Heart left ventricle (tissue), 16 donors: ENCODE measurements at regions not wholly inside any gene's neighbourhood (a gene's known extent, or its start where the extent isn't known, plus 50 kb on each side); places are given as distances from the start of the nearest gene placed in this dataset.

Experiments
- ATAC-seq, 4 donors: fragments of 200-7000 bp; cut with Tn5 transposase; one replicate each; pipeline ENCODE4 v1.9.1; 2020 to 2022; ENCODE audit warnings: moderate library complexity in 4 of 4, mild to moderate bottlenecking in 3 of 4, moderate number of reproducible peaks in 1 of 4
- DNase-seq, 5 donors: peaks; one replicate each; pipeline ENCODE4 v3.0.0-alpha.2; 2020
- H3K27ac ChIP-seq, 12 donors: fragments of 200-600 bp; sonication (generic) in 4 of 12; one replicate each; pipeline versions ENCODE4 v1.5.0 to v1.8.0; 2016 to 2022; ENCODE audit warnings: mild to moderate bottlenecking in 2 of 12
- H3K27me3 ChIP-seq, 9 donors: fragments of 200-600 bp; sonication (generic) in 2 of 9; one replicate each; pipeline versions ENCODE4 v1.5.1 to v1.8.0; 2016 to 2022; ENCODE audit warnings: mild to moderate bottlenecking in 3 of 9
- H3K36me3 ChIP-seq, 9 donors: fragments of 200-600 bp; sonication (generic) in 2 of 9; one replicate each; pipeline versions ENCODE4 v1.5.0 to v1.8.0; 2018 to 2022; ENCODE audit warnings: mild to moderate bottlenecking in 2 of 9
- H3K4me1 ChIP-seq, 12 donors: fragments of 200-600 bp; sonication (generic) in 4 of 12; one replicate each; pipeline versions ENCODE4 v1.5.0 to v1.8.0; 2016 to 2022; ENCODE audit warnings: mild to moderate bottlenecking in 3 of 12
- H3K4me3 ChIP-seq, 12 donors: fragments of 200-600 bp; sonication (generic) in 4 of 12; one replicate each; pipeline versions ENCODE4 v1.5.0 to v1.8.0; 2017 to 2022; ENCODE audit warnings: mild to moderate bottlenecking in 9 of 12, moderate library complexity in 4 of 12
- H3K9me3 ChIP-seq, 12 donors: fragments of 200-600 bp; sonication (generic) in 4 of 12; one replicate each; pipeline versions ENCODE4 v1.5.0 to v1.8.0; 2016 to 2022; ENCODE audit warnings: mild to moderate bottlenecking in 1 of 12
- CTCF ChIP-seq, 12 donors: fragments of 200-600 bp; sonication (generic) in 4 of 12; IDR thresholded peaks; one replicate each; pipeline versions ENCODE4 v1.5.0 to v1.8.0; 2018 to 2022; ENCODE audit warnings: antibody characterized with exemption in 12 of 12, mild to moderate bottlenecking in 5 of 12
- POLR2A ChIP-seq, 2 donors: fragments of 450-650 bp; IDR thresholded peaks; one replicate each; pipeline ENCODE4 v1.6.1; 2017; ENCODE audit warnings: antibody characterized with exemption in 2 of 2, mild to moderate bottlenecking in 2 of 2, moderate library complexity in 2 of 2
- WGBS, 4 donors: extraction: QIAGEN DNeasy Blood & Tissue Kit in 2 of 4; methylation state at CpG; one replicate each; pipeline versions ENCODE4 v1.1.5 to v1.1.7; 2013 to 2018; 5-methylcytosine and 5-hydroxymethylcytosine counted together
- intact Hi-C, 10 donors: fragments of 100-400 bp; cut with DNase I; formaldehyde crosslinking; loops; one replicate each; pipeline versions ENCODE4 v1.11.1 to v1.14.2; 2022
- donor health status: ischemic (EF 13 %, LVEDD 7.1; RV severe dilation, severe dysfunction).
- donor health status: healthy with polysubstance abuse.
- donor health status: DM: no; HTN: yes; CAD: no.
- donor health status: DM: no; HTN: no; CAD: no.
- donor health status: ischemic (EF 25% LVEDD 6.9; RV normal size, moderate dysfunction).
- donor health status: ischemic (EF 25% LVEDD 5.7; RV mildly dilated, moderate dysfunction).
- donor health status: healthy.
- donor health status: DM: yes; HTN: yes; CAD: no.
- donor health status: ischemic (EF 35%, LVEDD 5.7; RV mildly dilated, moderate dysfunction).
- donor health status: nonischemic (EF 11% LVEDD 7.7; RV severe dilation, severe dysfunction).
- donor health status: DM: yes; HTN: yes; CAD: no.
- donor health status: PGD.
- donor health status: ischemic (EF 29% LVEDD 5.4; RV normal size, mild dysfunction).
- donor health status: nonischemic (EF 23%, LVEDD 6.1; RV moderate dilation, normal function).

- H3K9me3 ChIP-seq: no peaks in the 10 kb centered on the region
- H3K36me3 ChIP-seq: no peaks in the 10 kb centered on the region
- 60 to 76% (median 73%) methylated on average over 2 of the region's 2 CpGs for WGBS, 4 donors
- H3K4me1 ChIP-seq: no peaks in the 10 kb centered on the region
- H3K27me3 ChIP-seq: no peaks in the 10 kb centered on the region
- no peak overlapping the region for H3K4me3 ChIP-seq
- intact Hi-C loops: no loop called here
- TF ChIP-seq CTCF (IDR thresholded peaks at IDR 0.05): no peak
- no peak for TF ChIP-seq POLR2A (IDR thresholded peaks at IDR 0.05)
- ATAC-seq (no peak), DNase-seq (no peak)
- H3K27ac ChIP-seq: no peak overlapping the region
Measured at GRCh38 chr4:107098401-107098800, 62.3 kb upstream of the DKK2 start.

DNA sequence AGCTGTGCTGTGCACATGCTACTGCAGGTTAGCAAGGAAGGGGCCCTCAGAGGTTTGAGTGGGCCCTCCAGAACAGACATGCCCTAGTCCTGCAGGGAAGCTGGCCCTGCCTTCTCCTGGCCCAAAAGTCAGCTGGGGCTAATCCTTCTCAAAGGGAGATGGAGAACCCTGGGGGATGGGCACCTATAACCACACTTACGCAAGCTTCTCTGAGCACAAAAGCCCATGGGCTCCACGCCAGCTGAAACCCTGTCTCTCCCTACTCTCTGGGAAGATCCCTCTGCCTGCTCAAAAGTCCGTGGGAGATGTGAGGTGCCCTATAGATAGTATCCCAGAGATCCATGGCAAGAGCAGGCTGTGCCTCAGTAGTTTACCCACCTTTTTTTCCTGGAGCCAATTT lies 58.9 kb upstream of the DKK2 start:
- intact Hi-C loops: no loop called here
- no peaks in the 10 kb centered on the region for H3K4me1 ChIP-seq
- no peaks in the 10 kb centered on the region for H3K36me3 ChIP-seq
- peaks cover 0 to 20% (median 0%) of the 10 kb centered on the region in 12 donors for H3K9me3 ChIP-seq
- no peak for DNase-seq
- no peak overlapping the region for H3K4me3 ChIP-seq
- 76 to 81% (median 79%) methylated on average over 3 of the region's 3 CpGs for WGBS, 4 donors
- no peak overlapping the region for H3K27ac ChIP-seq
- ATAC-seq: no peak
- H3K27me3 ChIP-seq: no peaks in the 10 kb centered on the region
- no peak for TF ChIP-seq POLR2A (IDR thresholded peaks at IDR 0.05)
- no peak for TF ChIP-seq CTCF (IDR thresholded peaks at IDR 0.05)

GRCh38 chr4:107094332-107094731 lies 58.2 kb upstream of the DKK2 start:
- Histone ChIP-seq H3K27me3 (no peaks in the 10 kb centered on the region), H3K9me3 (peaks cover 0 to 20% (median 0%) of the 10 kb centered on the region in 12 donors), H3K27ac (no peak overlapping the region), H3K4me1 (no peaks in the 10 kb centered on the region), H3K4me3 (no peak overlapping the region), H3K36me3 (no peaks in the 10 kb centered on the region)
- ATAC-seq (no peak), DNase-seq (no peak)
- WGBS, 4 donors: 90 to 95% (median 93%) methylated on average over 2 of the region's 2 CpGs
- intact Hi-C loops: no loop called here
- TF ChIP-seq CTCF (IDR thresholded peaks at IDR 0.05) (no peak), POLR2A (IDR thresholded peaks at IDR 0.05) (no peak)
